ENCODE measurements at regions not wholly inside any gene's neighbourhood (a gene's known extent, or its start where the extent isn't known, plus 50 kb on each side); places are given as distances from the start of the nearest gene placed in this dataset.
"Not testable (repeated sequence)": the region's sequence is repeated elsewhere in the genome, so short reads cannot be mapped to it uniquely, and the experiment has no call there.

GRCh38 chr16:73418691-73419090 is 370.8 kb upstream of the ZFHX3 start:
- DNase-seq: no peak

- no peak for DNase-seq
Observed at GRCh38 chr16:73418051-73418450, 370.1 kb upstream of the ZFHX3 start.

GRCh38 chr16:73415286-73415685 is 367.4 kb upstream of the ZFHX3 start:
- no peak for DNase-seq

DNA sequence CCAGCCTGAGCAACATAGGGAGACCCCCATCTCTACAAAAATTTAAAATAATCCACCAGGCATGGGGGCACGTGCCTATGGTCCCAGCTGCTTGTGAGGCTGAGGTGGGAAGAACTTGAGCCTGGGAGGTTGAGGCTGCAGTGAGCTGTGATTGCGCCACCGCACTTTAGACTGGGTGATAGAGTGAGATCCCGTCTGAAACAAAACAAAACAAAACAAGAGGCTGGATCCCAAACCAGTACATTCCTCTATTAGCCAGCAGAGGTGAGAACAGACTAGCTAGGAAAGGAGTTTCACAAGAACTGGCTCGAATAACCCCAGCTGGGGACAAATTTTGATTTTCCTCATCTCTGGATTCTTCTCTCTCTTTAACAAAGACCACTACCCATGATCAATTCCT is 366.7 kb upstream of the ZFHX3 start:
- DNase-seq: no peak

DNA sequence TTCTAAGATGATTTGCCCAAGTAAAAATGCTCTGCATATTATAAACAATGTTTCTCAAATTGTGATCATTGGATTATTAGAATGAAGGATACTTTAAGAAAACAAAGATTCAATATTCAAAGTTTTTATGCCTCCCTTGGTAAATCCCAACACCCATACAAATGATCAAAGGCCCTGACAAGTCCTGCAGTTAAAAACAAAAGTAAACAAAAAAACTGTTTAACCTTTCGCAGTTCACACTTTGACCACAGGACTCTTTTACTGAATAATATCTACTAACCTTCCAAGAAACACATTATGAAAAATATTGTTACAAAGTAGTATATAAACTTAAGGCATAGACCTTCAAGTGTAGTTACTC is 365.9 kb upstream of the ZFHX3 start:
- no peak for DNase-seq

- no peak for DNase-seq
Observed at GRCh38 chr16:73413091-73413829, 365.3 kb upstream of the ZFHX3 start.

GRCh38 chr16:73412416-73412815 is 364.5 kb upstream of the ZFHX3 start:
- DNase-seq: no peak

DNA sequence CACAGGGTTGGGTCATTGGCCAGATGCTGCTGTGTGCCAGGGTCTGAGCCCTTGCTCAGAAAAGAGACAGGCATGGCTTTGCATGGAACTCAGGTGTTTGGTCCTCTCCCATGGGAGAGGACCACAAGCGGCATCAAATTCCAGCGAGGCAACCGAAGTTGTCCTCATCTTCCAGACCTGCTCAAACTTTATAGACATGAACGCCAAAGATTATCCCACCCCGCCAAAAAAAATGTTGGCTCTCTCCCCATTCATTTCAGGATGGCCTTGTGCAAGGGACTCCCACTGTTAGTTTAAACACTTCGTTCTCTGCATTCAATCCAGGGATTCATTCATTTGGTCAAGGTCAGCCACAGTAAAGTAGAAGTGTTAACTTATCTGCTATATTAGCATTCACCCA is 360.8 kb upstream of the ZFHX3 start:
- DNase-seq: no peak

DNA sequence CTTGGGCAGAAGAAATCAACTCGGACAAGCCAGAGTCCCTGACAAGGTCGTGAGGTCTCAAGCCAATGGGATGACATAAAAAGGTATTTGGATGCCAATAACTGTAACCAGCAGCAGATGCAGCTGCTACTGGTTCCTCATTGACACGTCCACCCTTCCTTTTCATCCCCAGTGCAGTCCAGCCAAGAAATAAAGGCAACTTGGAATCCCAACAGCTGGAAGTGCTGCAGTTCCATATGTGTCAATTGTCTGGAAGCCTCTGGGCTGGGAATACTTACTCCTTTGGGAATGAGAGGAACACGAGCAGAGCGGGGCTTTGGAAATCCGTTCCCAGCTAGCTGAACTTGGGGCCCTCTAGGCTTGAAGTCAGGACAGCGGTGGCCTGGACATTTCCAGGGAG is 360.4 kb upstream of the ZFHX3 start:
- DNase-seq: no peak

DNA sequence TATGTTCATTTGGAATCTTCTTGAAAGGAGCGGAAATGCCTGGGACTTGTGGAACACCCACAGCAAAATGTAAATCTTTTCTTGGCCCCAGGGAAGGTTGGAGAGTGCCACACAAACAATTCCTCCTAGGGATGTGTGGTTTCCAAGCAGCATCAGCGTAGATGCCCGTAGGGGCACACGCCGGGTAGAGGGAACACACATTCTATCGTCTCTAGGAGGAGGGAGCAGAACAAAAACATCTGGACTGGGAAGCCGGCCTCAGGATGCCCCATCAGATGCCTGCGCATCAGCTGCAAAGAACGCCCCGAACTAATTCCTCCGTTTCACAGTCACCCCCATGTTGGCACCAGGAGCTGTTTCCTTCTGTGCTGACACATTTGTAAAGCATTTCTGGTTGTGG is 357.9 kb upstream of the ZFHX3 start:
- DNase-seq: no peak

- DNase-seq: no peak
Observed at GRCh38 chr16:73404001-73404400, 356.1 kb upstream of the ZFHX3 start.

GRCh38 chr16:73403291-73403690 is 355.4 kb upstream of the ZFHX3 start:
- DNase-seq: no peak

GRCh38 chr16:73400951-73401350 is 353.0 kb upstream of the ZFHX3 start:
- DNase-seq: no peak

DNA sequence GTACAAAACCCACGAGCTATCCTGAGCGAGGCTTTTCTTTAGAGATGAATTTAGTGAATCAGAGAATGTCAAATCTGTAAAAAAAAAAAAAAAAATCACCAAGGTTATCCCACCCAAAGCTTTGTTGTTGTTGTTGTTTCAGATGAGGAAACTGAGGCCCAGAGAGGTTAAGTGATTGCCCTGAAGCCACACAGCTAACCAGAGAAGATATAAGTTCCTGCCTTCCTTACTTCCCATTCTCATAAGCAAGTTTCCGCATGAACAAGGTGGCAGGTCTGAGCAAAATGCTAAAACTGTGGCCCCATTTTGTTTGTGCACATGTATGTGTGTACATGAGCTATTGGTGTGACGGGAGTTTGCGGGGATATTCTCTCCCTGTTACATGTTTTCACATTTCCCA is 352.1 kb upstream of the ZFHX3 start:
- no peak for DNase-seq

DNA sequence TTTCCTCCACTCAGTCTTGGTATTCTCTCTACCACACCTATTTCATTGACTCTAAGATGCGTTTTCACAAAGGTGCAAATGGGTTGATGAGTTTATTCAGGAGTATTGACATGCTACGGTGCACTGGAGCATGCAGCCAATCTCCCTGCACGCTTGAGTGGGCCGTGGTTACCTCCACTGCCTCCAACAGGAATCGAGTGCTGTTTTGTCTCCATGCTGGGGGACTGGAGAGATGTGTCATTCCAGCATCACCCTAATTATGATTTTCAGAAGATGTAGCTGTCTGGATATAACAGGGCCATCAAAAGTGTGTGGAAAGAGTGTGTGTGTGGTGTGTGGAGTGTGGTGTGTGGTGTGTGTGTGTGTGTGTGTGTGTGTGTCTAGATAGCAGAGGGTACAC is 351.6 kb upstream of the ZFHX3 start:
- DNase-seq: no peak

- not testable (repeated sequence) for DNase-seq
Observed at GRCh38 chr16:73398604-73399003, 350.7 kb upstream of the ZFHX3 start.

DNA sequence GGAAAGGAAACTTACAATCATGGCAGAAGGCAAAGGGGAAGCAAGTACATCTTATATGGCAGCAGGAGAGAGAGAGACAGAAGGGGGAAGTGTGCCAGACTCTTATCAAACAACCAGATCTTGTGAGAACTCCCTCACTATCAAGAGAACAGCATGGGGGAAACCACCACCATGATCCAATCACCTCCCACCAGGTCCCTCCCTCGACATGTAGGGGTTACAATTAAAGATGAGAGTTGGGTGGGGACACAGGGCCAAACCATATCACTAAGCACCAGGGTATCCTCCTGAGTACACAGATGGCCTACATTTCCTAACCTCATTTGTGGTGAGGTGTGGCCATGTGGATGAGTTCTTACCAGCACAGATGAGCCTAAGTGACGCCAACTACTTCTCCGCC is 348.6 kb upstream of the ZFHX3 start:
- DNase-seq: no peak

DNA sequence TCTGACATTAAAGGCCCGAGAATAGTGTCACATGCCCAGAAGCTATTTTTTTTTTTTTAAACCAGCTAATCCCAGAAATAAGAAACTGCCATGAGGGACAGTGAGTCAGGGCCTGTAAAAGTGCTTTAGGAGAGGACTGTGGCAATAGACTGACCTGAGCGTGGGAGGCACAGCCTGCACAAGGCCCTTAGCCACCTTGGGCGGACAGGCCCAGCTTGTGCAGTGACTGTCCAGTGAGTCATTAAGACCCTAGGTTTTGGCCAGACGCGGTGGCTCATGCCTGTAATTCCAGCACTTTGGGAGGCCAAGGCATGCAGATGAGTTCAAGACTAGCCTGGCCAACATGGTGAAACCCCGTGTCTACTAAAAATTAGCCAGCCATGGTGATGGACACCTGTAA is 343.0 kb upstream of the ZFHX3 start:
- no peak for DNase-seq

- no peak for DNase-seq
Observed at GRCh38 chr16:73390491-73390890, 342.6 kb upstream of the ZFHX3 start.

- DNase-seq: no peak
Observed at GRCh38 chr16:73389085-73389484, 341.2 kb upstream of the ZFHX3 start.

- no peak for DNase-seq
Observed at GRCh38 chr16:73387979-73388378, 340.1 kb upstream of the ZFHX3 start.

DNA sequence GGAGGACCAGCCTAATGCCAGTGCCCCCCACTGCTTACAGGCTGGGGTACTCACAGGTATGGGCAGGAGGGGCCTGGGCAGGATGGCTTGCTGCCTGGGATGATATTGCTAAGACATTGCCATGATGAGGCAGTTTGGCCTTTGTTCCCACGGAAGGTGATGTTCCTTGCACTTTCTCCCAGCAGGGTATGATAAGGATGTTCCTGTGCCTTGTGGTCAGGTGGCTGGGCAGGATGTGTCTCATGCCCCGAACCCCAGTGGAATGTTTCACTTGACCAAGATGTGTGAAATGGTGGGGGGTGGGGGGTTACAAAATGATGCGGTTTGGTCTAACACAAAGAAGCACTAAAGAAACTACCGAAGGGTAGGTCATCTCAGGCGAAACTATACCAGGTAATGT is 337.8 kb upstream of the ZFHX3 start:
- no peak for DNase-seq

DNA sequence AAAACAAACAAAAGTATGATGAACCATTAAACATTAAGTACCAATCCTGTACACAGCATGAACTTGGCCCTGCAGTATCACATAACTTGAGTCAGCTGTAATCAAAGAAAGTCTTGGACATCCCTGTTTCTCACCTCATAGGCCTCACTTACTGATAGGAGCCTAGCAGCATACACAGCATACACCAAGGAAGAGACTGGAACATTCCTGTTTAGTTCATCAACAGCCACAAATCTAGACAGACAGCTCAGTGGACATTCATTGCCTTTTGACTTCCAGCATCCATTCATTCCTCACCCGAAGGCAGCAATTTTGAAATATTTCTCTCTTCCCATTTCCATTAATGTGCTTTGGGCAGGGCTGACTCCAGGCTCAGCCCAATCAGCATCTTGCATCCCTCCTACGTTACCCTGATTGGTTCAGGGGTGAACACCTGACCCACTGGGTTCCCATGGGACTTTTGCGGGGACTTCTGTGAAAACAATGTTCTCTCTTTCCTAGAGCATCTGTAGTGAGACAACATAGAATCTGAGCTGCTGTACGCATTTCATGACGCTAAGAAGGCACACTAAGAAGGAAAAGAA is 336.7 kb upstream of the ZFHX3 start:
- no peak for DNase-seq

DNA sequence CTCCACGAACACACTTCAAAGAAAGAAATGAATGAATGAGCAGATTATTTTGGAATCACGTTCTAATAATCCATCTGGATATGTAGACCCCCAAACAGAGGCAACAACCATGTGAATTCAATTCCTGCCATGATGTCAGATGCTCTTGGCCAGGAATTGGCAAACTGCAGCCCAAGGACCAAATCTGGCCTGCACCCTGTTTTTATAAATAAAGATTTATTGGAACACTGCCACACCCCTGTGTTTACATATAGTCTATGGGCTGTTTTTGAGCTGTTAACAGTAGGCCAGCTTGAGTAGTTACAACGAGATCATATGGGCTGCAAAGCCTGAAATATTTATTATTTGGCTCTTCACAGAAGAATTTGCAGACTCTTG is 336.0 kb upstream of the ZFHX3 start:
- no peak for DNase-seq
